ENCODE measurements at regions not wholly inside any gene's neighbourhood (a gene's known extent, or its start where the extent isn't known, plus 50 kb on each side); places are given as distances from the start of the nearest gene placed in this dataset.

DNA sequence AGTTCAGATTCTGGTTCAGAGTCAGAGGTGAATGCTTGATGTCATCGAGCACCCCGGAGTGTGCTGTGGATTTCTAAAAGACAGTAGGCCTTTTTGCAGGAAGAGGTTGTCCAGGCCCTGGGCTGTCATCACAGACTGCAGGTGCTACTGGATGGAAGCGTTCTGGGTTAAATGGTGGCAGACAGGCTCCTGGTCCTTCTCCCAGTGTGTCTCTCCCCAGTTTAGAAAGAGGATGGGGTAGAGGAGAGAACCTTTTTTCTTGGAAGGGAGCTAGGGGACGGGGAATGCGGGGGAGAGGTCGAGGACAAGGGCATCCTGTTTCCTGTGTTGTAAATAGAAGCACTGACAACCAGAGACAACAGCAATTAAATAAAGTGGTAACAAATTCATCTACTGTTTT lies 102.3 kb upstream of the NUDT6 start:
- TF ChIP-seq, protein P1, sequence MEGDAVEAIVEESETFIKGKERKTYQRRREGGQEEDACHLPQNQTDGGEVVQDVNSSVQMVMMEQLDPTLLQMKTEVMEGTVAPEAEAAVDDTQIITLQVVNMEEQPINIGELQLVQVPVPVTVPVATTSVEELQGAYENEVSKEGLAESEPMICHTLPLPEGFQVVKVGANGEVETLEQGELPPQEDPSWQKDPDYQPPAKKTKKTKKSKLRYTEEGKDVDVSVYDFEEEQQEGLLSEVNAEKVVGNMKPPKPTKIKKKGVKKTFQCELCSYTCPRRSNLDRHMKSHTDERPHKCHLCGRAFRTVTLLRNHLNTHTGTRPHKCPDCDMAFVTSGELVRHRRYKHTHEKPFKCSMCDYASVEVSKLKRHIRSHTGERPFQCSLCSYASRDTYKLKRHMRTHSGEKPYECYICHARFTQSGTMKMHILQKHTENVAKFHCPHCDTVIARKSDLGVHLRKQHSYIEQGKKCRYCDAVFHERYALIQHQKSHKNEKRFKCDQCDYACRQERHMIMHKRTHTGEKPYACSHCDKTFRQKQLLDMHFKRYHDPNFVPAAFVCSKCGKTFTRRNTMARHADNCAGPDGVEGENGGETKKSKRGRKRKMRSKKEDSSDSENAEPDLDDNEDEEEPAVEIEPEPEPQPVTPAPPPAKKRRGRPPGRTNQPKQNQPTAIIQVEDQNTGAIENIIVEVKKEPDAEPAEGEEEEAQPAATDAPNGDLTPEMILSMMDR (IDR thresholded peaks at IDR 0.05; ENCODE audit: insufficient read depth, low read depth, low read length) = no peak
- TF ChIP-seq EZH2 (IDR thresholded peaks at IDR 0.05; ENCODE audit: insufficient read depth, low read length) = no peak

All from astrocyte (in vitro differentiated cells and primary cell).